GM21390 (cell line): ENCODE measurements at regions not wholly inside any gene's neighbourhood (a gene's known extent, or its start where the extent isn't known, plus 50 kb on each side); places are given as distances from the start of the nearest gene placed in this dataset.

Source experiments
- ATAC-seq: cut with Tn5 transposase; IDR thresholded peaks from one replicate; pipeline ENCODE4 v1.9.1; 2021; ENCODE audit not compliant: unreplicated experiment

DNA sequence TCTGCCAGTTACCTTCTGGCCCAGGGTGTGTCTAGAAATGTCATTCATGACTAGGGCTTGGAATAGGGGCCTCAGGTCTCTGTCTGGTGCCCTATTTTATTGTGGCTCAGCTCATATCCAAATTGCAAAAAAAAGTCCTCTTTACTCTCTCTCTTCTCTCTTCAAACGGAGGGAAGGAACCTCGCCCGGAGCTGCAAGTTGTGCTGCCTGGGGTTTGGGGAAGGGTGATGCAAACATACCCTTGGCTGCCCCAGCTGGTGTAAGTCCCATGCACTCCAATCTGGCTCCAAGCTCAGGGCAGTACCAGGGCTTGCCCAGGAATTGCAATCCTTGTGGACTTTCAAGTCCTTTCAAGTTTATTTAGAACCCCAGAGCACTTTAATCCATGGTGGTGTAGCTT lies 549.6 kb downstream of the PCDH17 start:
- ATAC-seq: no peak

GRCh38 chr13:58187881-58188280 lies 556.3 kb downstream of the PCDH17 start:
- ATAC-seq: no peak

GRCh38 chr13:58190577-58190976 lies 559.0 kb downstream of the PCDH17 start:
- no peak for ATAC-seq

- ATAC-seq: no peak
Observed at GRCh38 chr13:58191754-58192153, 560.2 kb downstream of the PCDH17 start.

- no peak for ATAC-seq
Observed at GRCh38 chr13:58202099-58202498, 570.6 kb downstream of the PCDH17 start.

GRCh38 chr13:58207501-58207900 lies 576.0 kb downstream of the PCDH17 start:
- no peak for ATAC-seq

DNA sequence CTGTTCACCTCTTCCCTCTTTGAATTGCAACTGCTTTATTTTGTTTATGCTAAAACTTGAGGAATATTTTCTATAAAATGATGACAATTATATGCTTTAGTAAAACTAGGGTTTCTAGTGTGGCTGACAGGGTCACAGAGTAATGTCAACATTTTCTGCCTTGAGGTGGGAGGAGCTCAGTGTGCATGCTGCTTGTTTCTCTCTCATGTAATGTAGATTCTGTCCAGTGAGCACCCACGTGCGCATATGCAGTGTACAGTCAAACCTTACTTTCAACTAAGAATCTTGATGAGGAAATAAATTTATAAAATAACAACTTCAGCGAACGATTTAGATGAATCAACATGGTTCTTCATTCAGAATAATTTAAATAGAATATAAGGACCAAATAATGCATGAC lies 603.9 kb downstream of the PCDH17 start:
- no peak for ATAC-seq

- ATAC-seq: no peak
Observed at GRCh38 chr13:58238972-58239773, 607.6 kb downstream of the PCDH17 start.

DNA sequence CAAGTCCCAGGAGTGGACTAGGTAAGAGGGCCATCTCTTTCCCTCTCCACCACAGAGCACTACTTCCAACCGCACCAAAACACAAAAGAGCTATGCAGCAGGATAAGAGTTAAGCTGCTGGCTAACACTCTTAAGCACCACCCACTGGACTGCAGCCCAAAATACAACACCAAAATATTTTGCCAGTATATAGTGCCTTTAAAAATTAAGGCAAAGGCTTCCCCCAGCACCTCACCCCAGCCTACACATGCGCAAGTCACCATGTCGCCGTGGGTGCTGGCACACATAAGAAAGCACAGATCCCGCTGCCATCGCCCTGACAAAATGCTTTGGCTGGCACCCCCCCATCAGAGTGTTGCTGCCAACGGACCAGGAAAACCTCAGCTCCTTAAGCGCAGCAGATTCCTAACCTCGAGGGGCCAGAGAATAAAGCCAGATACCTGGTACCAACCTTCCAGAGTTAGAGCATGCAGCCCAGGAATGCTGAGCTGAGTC lies 608.3 kb downstream of the PCDH17 start:
- no peak for ATAC-seq

- ATAC-seq: no peak
Observed at GRCh38 chr13:58247080-58247479, 615.5 kb downstream of the PCDH17 start.

- ATAC-seq: no peak
Observed at GRCh38 chr13:58254943-58255342, 623.4 kb downstream of the PCDH17 start.

- ATAC-seq: no peak
Observed at GRCh38 chr13:58266271-58266670, 634.7 kb downstream of the PCDH17 start.

- ATAC-seq: no peak
Observed at GRCh38 chr13:58298556-58299135, 667.1 kb downstream of the PCDH17 start.

DNA sequence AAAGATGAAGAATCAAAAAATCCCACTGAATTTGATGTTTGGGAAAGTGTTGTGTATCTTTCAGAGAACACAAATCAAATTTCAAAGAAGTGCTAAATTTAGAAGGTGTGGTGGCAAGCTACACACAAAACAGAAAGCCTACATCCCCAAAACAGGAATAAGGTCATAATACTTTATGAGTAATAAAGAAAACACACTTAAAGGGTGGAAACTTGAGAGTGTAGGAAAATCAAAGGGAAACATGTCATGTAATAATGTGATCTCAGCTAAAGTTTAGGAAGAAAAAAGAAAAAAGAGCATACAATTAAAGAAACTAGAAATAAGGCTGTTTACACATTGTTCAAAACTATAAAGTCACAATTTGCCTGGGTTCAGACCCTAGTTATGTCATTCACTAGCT lies 668.7 kb downstream of the PCDH17 start:
- no peak for ATAC-seq

DNA sequence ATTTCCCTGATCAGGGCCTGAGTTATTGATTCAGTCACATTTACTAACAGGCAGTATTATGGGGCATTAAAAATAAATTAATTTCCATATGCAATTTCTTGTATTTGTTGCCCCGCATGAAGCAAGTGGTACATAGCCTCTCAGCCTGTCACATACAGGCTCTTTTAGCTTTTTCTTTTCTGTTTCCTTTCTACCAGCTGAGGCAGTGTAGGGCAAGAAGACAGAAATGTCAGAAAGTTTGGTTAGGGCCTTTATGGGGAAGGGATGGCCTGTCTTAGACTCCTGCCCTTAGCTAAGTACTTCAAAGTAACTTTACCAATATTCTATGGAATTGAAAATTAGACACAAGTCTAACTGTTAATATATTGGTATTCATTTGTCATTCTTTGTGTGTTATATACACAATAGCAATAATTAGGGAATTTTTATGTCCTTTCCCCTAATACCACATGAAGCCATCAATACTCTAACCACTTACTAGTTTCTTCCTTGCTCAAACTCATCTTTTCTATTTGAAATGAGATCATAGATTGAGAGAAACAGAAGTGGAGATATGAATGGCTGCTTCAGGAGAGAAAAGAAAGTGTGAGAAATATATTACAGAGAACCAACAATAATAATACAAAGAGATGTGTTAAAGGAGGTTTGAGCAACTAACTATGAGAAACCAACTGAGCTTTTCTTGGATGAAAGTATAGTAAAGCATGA lies 669.6 kb downstream of the PCDH17 start:
- ATAC-seq: no peak

- no peak for ATAC-seq
Observed at GRCh38 chr13:58302349-58302748, 670.8 kb downstream of the PCDH17 start.

DNA sequence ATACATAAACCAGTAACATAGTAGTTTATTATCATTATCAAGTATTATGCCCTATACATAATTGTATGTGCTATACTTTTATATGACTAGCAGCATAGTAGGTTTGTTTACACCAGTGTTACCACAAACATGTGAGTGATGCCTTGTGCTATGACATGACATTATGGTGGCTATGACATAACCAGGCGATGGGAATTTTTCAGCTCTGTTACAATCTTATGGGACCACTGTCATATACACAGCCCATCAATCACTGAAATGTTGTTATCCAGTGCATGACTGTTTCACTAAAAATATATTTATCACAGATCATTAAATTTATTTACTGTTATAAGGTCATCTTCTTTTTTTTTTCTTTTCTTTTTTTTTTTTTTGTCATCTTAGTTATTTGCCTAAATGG lies 674.5 kb downstream of the PCDH17 start:
- ATAC-seq: no peak

DNA sequence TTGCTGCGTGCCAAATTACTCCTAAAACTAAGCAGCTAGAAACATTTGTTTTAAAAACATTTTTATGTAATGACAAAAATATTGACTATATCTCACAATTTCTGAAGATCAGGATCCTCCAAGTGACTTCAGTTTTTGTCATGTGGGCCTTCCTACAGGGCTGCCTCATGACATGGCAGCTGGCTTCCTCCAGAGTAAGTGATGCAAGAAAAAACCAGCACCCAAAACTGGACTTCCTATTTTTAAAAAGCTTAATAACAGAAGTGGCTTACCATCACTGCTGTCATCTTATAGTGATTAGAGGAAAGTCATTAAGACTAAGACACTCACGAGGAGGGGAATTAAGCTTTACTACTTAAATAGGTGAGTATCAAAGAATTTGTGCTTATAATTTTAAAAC lies 681.7 kb downstream of the PCDH17 start:
- no peak for ATAC-seq

DNA sequence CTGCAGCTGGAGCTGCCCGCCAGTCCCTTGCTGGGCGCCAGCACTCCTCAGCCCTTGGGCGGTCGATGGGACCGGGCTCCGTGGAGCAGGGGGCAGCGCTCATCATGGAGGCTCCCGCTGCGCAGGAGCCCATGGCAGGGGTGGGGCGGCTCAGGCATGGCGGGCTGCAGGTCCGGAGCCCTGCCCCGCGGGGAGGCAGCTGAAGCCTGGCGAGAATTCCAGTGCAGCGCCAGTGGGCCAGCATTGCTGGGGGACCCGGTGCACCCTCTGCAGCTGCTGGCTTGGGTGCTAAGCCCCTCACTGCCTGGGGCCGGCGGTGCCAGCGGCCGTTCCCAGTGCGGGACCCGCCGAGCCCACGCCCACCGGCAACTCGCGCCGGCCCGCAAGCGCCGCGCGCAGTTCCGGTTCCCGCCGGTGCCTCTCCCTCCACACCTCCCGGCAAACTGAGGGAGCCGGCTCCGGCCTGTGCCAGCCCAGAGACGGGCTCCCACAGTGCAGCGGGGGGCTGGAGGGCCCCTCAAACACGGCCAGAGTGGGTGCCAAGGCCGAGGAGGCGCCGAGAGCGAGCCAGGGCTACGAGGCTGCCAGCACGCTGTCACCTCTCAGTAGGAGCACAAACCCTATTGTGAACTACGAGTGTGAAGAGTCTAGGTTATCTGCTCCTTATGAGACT lies 687.1 kb downstream of the PCDH17 start:
- ATAC-seq: no peak

- ATAC-seq: no peak
Observed at GRCh38 chr13:58324161-58324560, 692.6 kb downstream of the PCDH17 start.

DNA sequence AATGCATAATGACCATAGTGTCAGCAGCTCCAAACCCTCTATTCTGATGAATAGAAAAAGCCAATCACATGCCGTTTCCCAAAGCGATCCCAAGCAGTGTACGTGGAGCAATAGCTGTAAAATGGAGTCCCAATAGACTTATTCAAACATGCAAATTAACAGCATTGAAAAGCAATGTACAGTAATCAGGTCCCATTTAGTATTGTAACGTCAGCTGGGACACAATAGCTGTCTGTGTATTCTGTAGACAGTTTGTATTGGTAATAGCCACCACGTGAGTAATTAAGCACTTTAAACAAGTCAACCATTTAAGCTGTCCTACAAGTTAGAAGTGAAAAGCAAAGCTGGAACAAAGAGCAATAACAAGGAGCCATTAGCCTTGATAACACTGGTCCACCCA lies 698.2 kb downstream of the PCDH17 start:
- ATAC-seq: no peak
